ENCODE measurements at regions not wholly inside any gene's neighbourhood (a gene's known extent, or its start where the extent isn't known, plus 50 kb on each side); places are given as distances from the start of the nearest gene placed in this dataset.
"Not testable (repeated sequence)": the region's sequence is repeated elsewhere in the genome, so short reads cannot be mapped to it uniquely, and the experiment has no call there.

GRCh38 chr6:137643644-137644043, 149.4 kb upstream of the OLIG3 start:
- TF ChIP-seq, protein P1, sequence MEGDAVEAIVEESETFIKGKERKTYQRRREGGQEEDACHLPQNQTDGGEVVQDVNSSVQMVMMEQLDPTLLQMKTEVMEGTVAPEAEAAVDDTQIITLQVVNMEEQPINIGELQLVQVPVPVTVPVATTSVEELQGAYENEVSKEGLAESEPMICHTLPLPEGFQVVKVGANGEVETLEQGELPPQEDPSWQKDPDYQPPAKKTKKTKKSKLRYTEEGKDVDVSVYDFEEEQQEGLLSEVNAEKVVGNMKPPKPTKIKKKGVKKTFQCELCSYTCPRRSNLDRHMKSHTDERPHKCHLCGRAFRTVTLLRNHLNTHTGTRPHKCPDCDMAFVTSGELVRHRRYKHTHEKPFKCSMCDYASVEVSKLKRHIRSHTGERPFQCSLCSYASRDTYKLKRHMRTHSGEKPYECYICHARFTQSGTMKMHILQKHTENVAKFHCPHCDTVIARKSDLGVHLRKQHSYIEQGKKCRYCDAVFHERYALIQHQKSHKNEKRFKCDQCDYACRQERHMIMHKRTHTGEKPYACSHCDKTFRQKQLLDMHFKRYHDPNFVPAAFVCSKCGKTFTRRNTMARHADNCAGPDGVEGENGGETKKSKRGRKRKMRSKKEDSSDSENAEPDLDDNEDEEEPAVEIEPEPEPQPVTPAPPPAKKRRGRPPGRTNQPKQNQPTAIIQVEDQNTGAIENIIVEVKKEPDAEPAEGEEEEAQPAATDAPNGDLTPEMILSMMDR (IDR thresholded peaks at IDR 0.05) = not testable (repeated sequence)
- not testable (repeated sequence) for TF ChIP-seq POLR2A (IDR thresholded peaks at IDR 0.05)
